ENCODE measurements at regions not wholly inside any gene's neighbourhood (a gene's known extent, or its start where the extent isn't known, plus 50 kb on each side); places are given as distances from the start of the nearest gene placed in this dataset.
A peak's percentile ranks its signal among the peaks of the same experiment; 100 is the strongest.

GRCh38 chr1:96367791-96368190, 353.8 kb upstream of the PTBP2 start:
- no peaks in the 10 kb centered on the region for H3K36me3 ChIP-seq (replicated peaks)
- DNase-seq (ENCODE audit: low spot score in 2 of 2): no peak
- in situ Hi-C loops (cut with MboI; ENCODE audit: low sequenced_read_pairs): no loop called here
- H3K27me3 ChIP-seq (ENCODE audit: low read depth): no peaks in the 10 kb centered on the region
- peaks cover 21% of the 10 kb centered on the region for H3K4me1 ChIP-seq
- H3K4me3 ChIP-seq: no peak overlapping the region
- no peaks in the 10 kb centered on the region for H3K9me3 ChIP-seq

GRCh38 chr1:96370757-96371156, 350.8 kb upstream of the PTBP2 start:
- in situ Hi-C loops (cut with MboI; ENCODE audit: low sequenced_read_pairs): no loop called here
- Histone ChIP-seq H3K4me1 (peaks cover 8% of the 10 kb centered on the region), H3K27me3 (ENCODE audit: low read depth) (no peaks in the 10 kb centered on the region), H3K9me3 (no peaks in the 10 kb centered on the region), H3K36me3 (replicated peaks) (no peaks in the 10 kb centered on the region), H3K4me3 (no peak overlapping the region)
- DNase-seq (ENCODE audit: low spot score in 2 of 2): no peak

- no peaks in the 10 kb centered on the region for H3K4me1 ChIP-seq
- in situ Hi-C loops (cut with MboI; ENCODE audit: low sequenced_read_pairs): no loop called here
- DNase-seq (ENCODE audit: low spot score in 2 of 2): no peak
- no peaks in the 10 kb centered on the region for H3K36me3 ChIP-seq (replicated peaks)
- no peaks in the 10 kb centered on the region for H3K27me3 ChIP-seq (ENCODE audit: low read depth)
- no peak overlapping the region for H3K4me3 ChIP-seq
- no peaks in the 10 kb centered on the region for H3K9me3 ChIP-seq
These were observed 348.7 kb upstream of the PTBP2 start for GRCh38 chr1:96372881-96373280.

GRCh38 chr1:96374076-96374762, 347.4 kb upstream of the PTBP2 start:
- DNase-seq (ENCODE audit: low spot score in 2 of 2): no peak
- Histone ChIP-seq H3K36me3 (replicated peaks) (no peaks in the 10 kb centered on the region), H3K4me3 (no peak overlapping the region), H3K4me1 (no peaks in the 10 kb centered on the region), H3K27me3 (ENCODE audit: low read depth) (no peaks in the 10 kb centered on the region), H3K9me3 (no peaks in the 10 kb centered on the region)
- in situ Hi-C loops (cut with MboI; ENCODE audit: low sequenced_read_pairs): no loop called here

GRCh38 chr1:96376846-96377245, 344.7 kb upstream of the PTBP2 start:
- Histone ChIP-seq H3K4me1 (no peaks in the 10 kb centered on the region), H3K9me3 (no peaks in the 10 kb centered on the region), H3K4me3 (no peak overlapping the region), H3K27me3 (ENCODE audit: low read depth) (no peaks in the 10 kb centered on the region), H3K36me3 (replicated peaks) (no peaks in the 10 kb centered on the region)
- in situ Hi-C loops (cut with MboI; ENCODE audit: low sequenced_read_pairs): no loop called here
- no peak for DNase-seq (ENCODE audit: low spot score in 2 of 2)

GRCh38 chr1:96384611-96385010, 337.0 kb upstream of the PTBP2 start:
- H3K27me3 ChIP-seq (ENCODE audit: low read depth): no peaks in the 10 kb centered on the region
- H3K36me3 ChIP-seq (replicated peaks): no peaks in the 10 kb centered on the region
- H3K4me3 ChIP-seq: no peak overlapping the region
- H3K9me3 ChIP-seq: peaks cover 3% of the 10 kb centered on the region; the same call in 1 of the 2 replicates
- DNase-seq (ENCODE audit: low spot score in 2 of 2): no peak
- H3K4me1 ChIP-seq: no peaks in the 10 kb centered on the region; the same call in 1 of the 2 replicates
- in situ Hi-C loops (cut with MboI; ENCODE audit: low sequenced_read_pairs): no loop called here

GRCh38 chr1:96387785-96388184, 333.8 kb upstream of the PTBP2 start:
- in situ Hi-C loops (cut with MboI; ENCODE audit: low sequenced_read_pairs): no loop called here
- Histone ChIP-seq H3K4me3 (no peak overlapping the region), H3K36me3 (replicated peaks) (no peaks in the 10 kb centered on the region), H3K9me3 (peaks cover 3% of the 10 kb centered on the region; the same call in 1 of the 2 replicates), H3K4me1 (no peaks in the 10 kb centered on the region; the same call in 1 of the 2 replicates), H3K27me3 (ENCODE audit: low read depth) (no peaks in the 10 kb centered on the region)
- no peak for DNase-seq (ENCODE audit: low spot score in 2 of 2)

- Histone ChIP-seq H3K4me3 (no peak overlapping the region), H3K27me3 (ENCODE audit: low read depth) (no peaks in the 10 kb centered on the region), H3K36me3 (replicated peaks) (no peaks in the 10 kb centered on the region), H3K4me1 (no peaks in the 10 kb centered on the region; the same call in 1 of the 2 replicates), H3K9me3 (0 out of 2 replicates have a peak, but pooled peaks cover 3% of the 10 kb centered on the region)
- DNase-seq (ENCODE audit: low spot score in 2 of 2): no peak
- in situ Hi-C loops (cut with MboI; ENCODE audit: low sequenced_read_pairs): no loop called here
These were observed 332.9 kb upstream of the PTBP2 start for GRCh38 chr1:96388421-96389310.

GRCh38 chr1:96400089-96400488, 321.5 kb upstream of the PTBP2 start:
- Histone ChIP-seq H3K36me3 (replicated peaks) (no peaks in the 10 kb centered on the region), H3K4me1 (peaks cover 4% of the 10 kb centered on the region; the same call in 1 of the 2 replicates), H3K9me3 (no peaks in the 10 kb centered on the region), H3K27me3 (ENCODE audit: low read depth) (no peaks in the 10 kb centered on the region), H3K4me3 (no peak overlapping the region)
- peak in 1 of 2 experiments; percentile 37 for DNase-seq (ENCODE audit: low spot score in 2 of 2)
- in situ Hi-C loops (cut with MboI; ENCODE audit: low sequenced_read_pairs): no loop called here

GRCh38 chr1:96409087-96409486, 312.5 kb upstream of the PTBP2 start:
- Histone ChIP-seq H3K4me3 (no peak overlapping the region), H3K27me3 (ENCODE audit: low read depth) (no peaks in the 10 kb centered on the region), H3K9me3 (no peaks in the 10 kb centered on the region), H3K4me1 (no peaks in the 10 kb centered on the region; the same call in 1 of the 2 replicates), H3K36me3 (replicated peaks) (no peaks in the 10 kb centered on the region)
- DNase-seq (ENCODE audit: low spot score in 2 of 2): no peak
- in situ Hi-C loops (cut with MboI; ENCODE audit: low sequenced_read_pairs): no loop called here

- Histone ChIP-seq H3K27me3 (ENCODE audit: low read depth) (no peaks in the 10 kb centered on the region), H3K4me1 (no peaks in the 10 kb centered on the region; the same call in 1 of the 2 replicates), H3K4me3 (no peak overlapping the region), H3K9me3 (no peaks in the 10 kb centered on the region), H3K36me3 (replicated peaks) (no peaks in the 10 kb centered on the region)
- in situ Hi-C loops (cut with MboI; ENCODE audit: low sequenced_read_pairs): no loop called here
- DNase-seq (ENCODE audit: low spot score in 2 of 2): no peak
These were observed 311.9 kb upstream of the PTBP2 start for GRCh38 chr1:96409689-96410088.

GRCh38 chr1:96411006-96411405, 310.6 kb upstream of the PTBP2 start:
- H3K36me3 ChIP-seq (replicated peaks): no peaks in the 10 kb centered on the region
- no peaks in the 10 kb centered on the region; the same call in 1 of the 2 replicates for H3K4me1 ChIP-seq
- no peak for DNase-seq (ENCODE audit: low spot score in 2 of 2)
- H3K27me3 ChIP-seq (ENCODE audit: low read depth): no peaks in the 10 kb centered on the region
- no peak overlapping the region for H3K4me3 ChIP-seq
- in situ Hi-C loops (cut with MboI; ENCODE audit: low sequenced_read_pairs): no loop called here
- H3K9me3 ChIP-seq: no peaks in the 10 kb centered on the region

GRCh38 chr1:96414598-96414997, 307.0 kb upstream of the PTBP2 start:
- in situ Hi-C loops (cut with MboI; ENCODE audit: low sequenced_read_pairs): no loop called here
- Histone ChIP-seq H3K27me3 (ENCODE audit: low read depth) (no peaks in the 10 kb centered on the region), H3K4me3 (no peak overlapping the region), H3K9me3 (no peaks in the 10 kb centered on the region), H3K4me1 (peaks cover under 1% of the 10 kb centered on the region), H3K36me3 (replicated peaks) (no peaks in the 10 kb centered on the region)
- no peak for DNase-seq (ENCODE audit: low spot score in 2 of 2)

GRCh38 chr1:96416111-96416595, 305.4 kb upstream of the PTBP2 start:
- no peaks in the 10 kb centered on the region for H3K27me3 ChIP-seq (ENCODE audit: low read depth)
- in situ Hi-C loops (cut with MboI; ENCODE audit: low sequenced_read_pairs): no loop called here
- H3K36me3 ChIP-seq (replicated peaks): no peaks in the 10 kb centered on the region
- no peak for DNase-seq (ENCODE audit: low spot score in 2 of 2)
- no peak overlapping the region for H3K4me3 ChIP-seq
- no peaks in the 10 kb centered on the region for H3K9me3 ChIP-seq
- peaks cover 11% of the 10 kb centered on the region for H3K4me1 ChIP-seq

Data from HAP-1 (cell line).